ENCODE measurements at regions not wholly inside any gene's neighbourhood (a gene's known extent, or its start where the extent isn't known, plus 50 kb on each side); places are given as distances from the start of the nearest gene placed in this dataset.

DNA sequence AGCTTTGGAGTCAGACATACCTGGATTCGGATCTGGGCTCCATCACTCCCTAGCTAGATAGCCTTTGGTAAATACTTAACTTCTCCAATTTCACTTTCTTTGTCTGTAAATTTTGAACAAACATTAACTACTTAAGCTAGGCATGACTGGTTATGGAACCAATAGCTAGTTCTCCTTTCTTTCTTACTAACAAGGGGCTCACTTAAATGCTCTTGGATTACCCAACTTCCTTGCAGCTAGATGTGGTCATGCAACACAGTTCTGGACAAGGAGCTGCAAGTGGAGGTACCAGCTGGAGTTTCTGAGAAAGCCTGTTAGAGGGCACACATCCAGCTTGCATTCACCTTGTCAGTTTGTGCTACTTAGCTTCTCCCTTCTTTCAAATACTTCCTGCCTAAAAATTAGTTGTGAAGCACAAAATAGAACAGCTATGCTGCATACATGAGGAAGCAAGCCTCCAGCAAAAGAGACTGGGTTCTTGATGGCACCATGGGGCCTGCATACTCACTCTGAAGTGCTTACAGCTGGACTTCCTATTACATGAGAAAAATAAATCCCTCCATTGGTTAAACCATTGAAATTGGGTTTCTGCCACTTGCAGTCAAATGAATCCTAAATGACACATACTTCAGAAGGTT, 210.1 kb upstream of the EEA1 start:
- ChIA-PET CTCF (ENCODE audit: unreplicated experiment) (interaction anchor here (1.2 kb wide), 1 partner anchor 16 kb away, joined by 3 read pairs; no protein-coding TSS in a partner anchor), POLR2A (interaction anchor here (0.6 to 1.1 kb wide), 5 partner anchors 15 to 141 kb away, joined by 3 to 5 read pairs (median 3); no protein-coding TSS in a partner anchor)
- Histone ChIP-seq H3K79me2 (ENCODE audit: insufficient read depth, low read depth, low read length) (no peaks in the 10 kb centered on the region), H4K20me1 (ENCODE audit: insufficient read depth, low read length) (no peaks in the 10 kb centered on the region), H3K4me2 (ENCODE audit: low read length) (no peak overlapping the region), H2AFZ (ENCODE audit: low read length) (no peak overlapping the region), H3K36me3 (ENCODE audit: insufficient read depth, low read length) (no peaks in the 10 kb centered on the region), H3K9me2 (ENCODE audit: insufficient read depth, low read length) (no peaks in the 10 kb centered on the region), H3K4me1 (ENCODE audit: insufficient read depth, low read length, poor library complexity, severe bottlenecking) (no peaks in the 10 kb centered on the region), H3K9me3 (ENCODE audit: low read length) (no peaks in the 10 kb centered on the region), H3K27ac (ENCODE audit: low read depth, low read length, poor library complexity, severe bottlenecking) (no peak overlapping the region), H3K4me3 (ENCODE audit: low read depth, low read length, poor library complexity, severe bottlenecking) (no peak overlapping the region)
- intact Hi-C loops (cut with micrococcal nuclease; ENCODE audit: unreplicated experiment) = no loop called here
- no TSS peak for BruUV-seq (replicated peaks)
- DNase-seq (ENCODE audit: low spot score) = no peak
- no peak for TF ChIP-seq EZH2phosphoT487 (IDR thresholded peaks at IDR 0.05; ENCODE audit: borderline replicate concordance, low read depth, low read length)
- TF ChIP-seq, protein P1, sequence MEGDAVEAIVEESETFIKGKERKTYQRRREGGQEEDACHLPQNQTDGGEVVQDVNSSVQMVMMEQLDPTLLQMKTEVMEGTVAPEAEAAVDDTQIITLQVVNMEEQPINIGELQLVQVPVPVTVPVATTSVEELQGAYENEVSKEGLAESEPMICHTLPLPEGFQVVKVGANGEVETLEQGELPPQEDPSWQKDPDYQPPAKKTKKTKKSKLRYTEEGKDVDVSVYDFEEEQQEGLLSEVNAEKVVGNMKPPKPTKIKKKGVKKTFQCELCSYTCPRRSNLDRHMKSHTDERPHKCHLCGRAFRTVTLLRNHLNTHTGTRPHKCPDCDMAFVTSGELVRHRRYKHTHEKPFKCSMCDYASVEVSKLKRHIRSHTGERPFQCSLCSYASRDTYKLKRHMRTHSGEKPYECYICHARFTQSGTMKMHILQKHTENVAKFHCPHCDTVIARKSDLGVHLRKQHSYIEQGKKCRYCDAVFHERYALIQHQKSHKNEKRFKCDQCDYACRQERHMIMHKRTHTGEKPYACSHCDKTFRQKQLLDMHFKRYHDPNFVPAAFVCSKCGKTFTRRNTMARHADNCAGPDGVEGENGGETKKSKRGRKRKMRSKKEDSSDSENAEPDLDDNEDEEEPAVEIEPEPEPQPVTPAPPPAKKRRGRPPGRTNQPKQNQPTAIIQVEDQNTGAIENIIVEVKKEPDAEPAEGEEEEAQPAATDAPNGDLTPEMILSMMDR (conservative IDR thresholded peaks at IDR 0.05; ENCODE audit: low read length) = no peak

DNA sequence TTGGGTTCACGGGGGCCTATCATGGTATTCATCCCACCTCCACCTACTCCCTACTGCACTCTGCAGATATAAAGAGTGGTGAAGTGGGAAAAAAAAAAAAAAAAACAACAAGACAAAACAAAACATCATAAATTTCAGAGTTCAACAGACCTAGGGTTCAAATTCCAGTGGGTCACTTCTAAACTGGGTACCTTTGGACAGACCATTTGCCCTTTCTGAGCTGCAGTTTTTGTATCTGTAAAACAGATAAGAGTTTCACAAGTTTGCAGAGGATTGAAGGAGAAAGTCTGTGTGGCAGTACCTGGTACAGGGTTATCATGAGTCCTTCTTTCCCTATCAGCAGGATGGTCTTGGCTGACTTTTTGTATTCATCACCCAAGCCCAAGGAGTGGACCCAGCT, 211.2 kb upstream of the EEA1 start:
- CTCF ChIA-PET (ENCODE audit: unreplicated experiment) = no interaction called here
- POLR2A ChIA-PET = interaction anchor here (0.5 to 1.2 kb wide), 4 partner anchors 43 to 60 kb away, joined by 3 to 4 read pairs (median 4); no protein-coding TSS in a partner anchor

More for the DNA sequence above, 211.2 kb upstream of the EEA1 start:
- BruUV-seq (replicated peaks) = no TSS peak
- no peaks in the 10 kb centered on the region for H3K9me2 ChIP-seq (ENCODE audit: insufficient read depth, low read length)
- no peak overlapping the region for H2AFZ ChIP-seq (ENCODE audit: low read length)
- H3K9me3 ChIP-seq (ENCODE audit: low read length) = no peaks in the 10 kb centered on the region
- H3K4me3 ChIP-seq (ENCODE audit: low read depth, low read length, poor library complexity, severe bottlenecking) = no peak overlapping the region
- H3K4me1 ChIP-seq (ENCODE audit: insufficient read depth, low read length, poor library complexity, severe bottlenecking) = no peaks in the 10 kb centered on the region
- no peak for DNase-seq (ENCODE audit: low spot score)
- no peaks in the 10 kb centered on the region for H4K20me1 ChIP-seq (ENCODE audit: insufficient read depth, low read length)
- no peaks in the 10 kb centered on the region for H3K36me3 ChIP-seq (ENCODE audit: insufficient read depth, low read length)
- TF ChIP-seq, protein P1 (conservative IDR thresholded peaks at IDR 0.05; ENCODE audit: low read length) = no peak
- TF ChIP-seq EZH2phosphoT487 (IDR thresholded peaks at IDR 0.05; ENCODE audit: borderline replicate concordance, low read depth, low read length) = no peak
- intact Hi-C loops (cut with micrococcal nuclease; ENCODE audit: unreplicated experiment) = no loop called here
- no peak overlapping the region for H3K27ac ChIP-seq (ENCODE audit: low read depth, low read length, poor library complexity, severe bottlenecking)
- H3K4me2 ChIP-seq (ENCODE audit: low read length) = no peak overlapping the region
- no peaks in the 10 kb centered on the region for H3K79me2 ChIP-seq (ENCODE audit: insufficient read depth, low read depth, low read length)

Data from OCI-LY7 (cell line).